Stimulated activated CD8-positive, alpha-beta memory T cell treated with anti-CD3 and anti-CD28 coated beads, Interleukin-12 subunit alpha, Interleukin-12 subunit beta, amount 100 ng/mL, for 4 hours (primary cell): ENCODE measurements at regions not wholly inside any gene's neighbourhood (a gene's known extent, or its start where the extent isn't known, plus 50 kb on each side); places are given as distances from the start of the nearest gene placed in this dataset.

Experiments
- DNase-seq: peaks from one replicate; pipeline ENCODE4 v3.0.0-alpha.2; 2020; ENCODE audit warnings: low read depth

GRCh38 chr2:168378960-168379669 is 77.0 kb upstream of the CERS6 start:
- DNase-seq: peak; percentile 28

GRCh38 chr2:168380500-168380899 is 75.6 kb upstream of the CERS6 start:
- no peak for DNase-seq

- DNase-seq: no peak
Observed at GRCh38 chr2:168392024-168392423, 64.0 kb upstream of the CERS6 start.

- no peak for DNase-seq
Observed at GRCh38 chr2:168392797-168393196, 63.3 kb upstream of the CERS6 start.

- no peak for DNase-seq
Observed at GRCh38 chr2:168394262-168394661, 61.8 kb upstream of the CERS6 start.

GRCh38 chr2:168396131-168396530 is 59.9 kb upstream of the CERS6 start:
- no peak for DNase-seq

- no peak for DNase-seq
Observed at GRCh38 chr2:168397629-168398028, 58.4 kb upstream of the CERS6 start.

GRCh38 chr2:168401048-168401556 is 55.0 kb upstream of the CERS6 start:
- no peak for DNase-seq

- DNase-seq: no peak
Observed at GRCh38 chr2:168401771-168402170, 54.3 kb upstream of the CERS6 start.

- DNase-seq: no peak
Observed at GRCh38 chr2:168402531-168402930, 53.5 kb upstream of the CERS6 start.

- no peak for DNase-seq
Observed at GRCh38 chr2:168403736-168404135, 52.3 kb upstream of the CERS6 start.

GRCh38 chr2:168404764-168405163 is 51.3 kb upstream of the CERS6 start:
- DNase-seq: no peak
